Liver (tissue), 8 donors: ENCODE measurements at regions not wholly inside any gene's neighbourhood (a gene's known extent, or its start where the extent isn't known, plus 50 kb on each side); places are given as distances from the start of the nearest gene placed in this dataset.

Source experiments
- DNase-seq: peaks from one replicate; pipeline ENCODE4 v3.0.0-alpha.2; 2017; ENCODE audit warnings: low spot score
- H3K27ac ChIP-seq, 2 donors: one replicate each; pipeline ENCODE4 v1.7.0; 2013; ENCODE audit warnings: inconsistent platforms in 2 of 2, low read length in 2 of 2, control low read depth in 1 of 2, low read depth in 1 of 2, mild to moderate bottlenecking in 1 of 2
- H3K27me3 ChIP-seq, 4 donors: one replicate each; pipeline versions ENCODE4 v1.6.1 to v1.7.0; 2013; ENCODE audit warnings: low read length in 3 of 4, inconsistent platforms in 1 of 4, mild to moderate bottlenecking in 1 of 4, moderate library complexity in 1 of 4; ENCODE audit not compliant: control insufficient read depth in 4 of 4, insufficient read depth in 4 of 4
- H3K36me3 ChIP-seq, 4 donors: one replicate each; pipeline versions ENCODE4 v1.6.1 to v1.7.0; 2013; ENCODE audit warnings: low read length in 3 of 4, mild to moderate bottlenecking in 3 of 4, low read depth in 1 of 4, moderate library complexity in 1 of 4; ENCODE audit not compliant: control insufficient read depth in 4 of 4, insufficient read depth in 3 of 4
- H3K4me1 ChIP-seq, 4 donors: one replicate each; pipeline versions ENCODE4 v1.6.1 to v1.7.0; 2013; ENCODE audit warnings: low read length in 3 of 4, mild to moderate bottlenecking in 3 of 4, moderate library complexity in 1 of 4; ENCODE audit not compliant: control insufficient read depth in 4 of 4, insufficient read depth in 4 of 4
- H3K4me3 ChIP-seq, 3 donors: one replicate each; pipeline versions ENCODE4 v1.6.1 to v1.7.0; 2013; ENCODE audit warnings: low read length in 3 of 3, control low read depth in 1 of 3, low read depth in 1 of 3, mild to moderate bottlenecking in 1 of 3
- H3K9ac ChIP-seq, 2 donors: one replicate each; pipeline ENCODE4 v1.7.0; 2013; ENCODE audit warnings: low read length in 2 of 2, mild to moderate bottlenecking in 2 of 2, moderate library complexity in 2 of 2, control low read depth in 1 of 2, low read depth in 1 of 2
- H3K9me3 ChIP-seq, 4 donors: one replicate each; pipeline versions ENCODE4 v1.6.1 to v1.7.0; 2013; ENCODE audit warnings: low read length in 3 of 4; ENCODE audit not compliant: control insufficient read depth in 4 of 4
- ATF3 ChIP-seq: IDR thresholded peaks from 2 replicates; pipeline ENCODE4 v1.6.1; 2016; ENCODE audit warnings: antibody characterized with exemption
- CTCF ChIP-seq: fragments of 150-350 bp; IDR thresholded peaks from 2 replicates; pipeline ENCODE4 v1.5.1; 2017; ENCODE audit warnings: improper control_type of control experiment, low read depth, low read length; ENCODE audit not compliant: missing input control
- EGR1 ChIP-seq, 2 donors: IDR thresholded peaks; 2 replicates each; pipeline ENCODE4 v1.6.1; 2016 to 2018; ENCODE audit warnings: antibody characterized with exemption in 2 of 2, low read depth in 2 of 2
- FOXA1 ChIP-seq: IDR thresholded peaks from 2 replicates; pipeline ENCODE4 v1.6.1; 2016; ENCODE audit warnings: antibody characterized with exemption
- FOXA2 ChIP-seq: IDR thresholded peaks from 2 replicates; pipeline ENCODE4 v1.6.1; 2016; ENCODE audit warnings: antibody characterized with exemption
- GABPA ChIP-seq, 2 donors: IDR thresholded peaks in 1 of 2; conservative IDR thresholded peaks in 1 of 2; 2 replicates each; pipeline ENCODE4 v1.6.1; 2016; ENCODE audit warnings: antibody characterized with exemption in 2 of 2, mild to moderate bottlenecking in 1 of 2, moderate library complexity in 1 of 2
- HNF4A ChIP-seq, 2 donors: conservative IDR thresholded peaks; 2 replicates each; pipeline ENCODE4 v1.6.1; 2016; ENCODE audit warnings: antibody characterized with exemption in 2 of 2, mild to moderate bottlenecking in 2 of 2
- HNF4G ChIP-seq: IDR thresholded peaks from 2 replicates; pipeline ENCODE4 v1.6.1; 2016; ENCODE audit warnings: antibody characterized with exemption
- JUND ChIP-seq, 2 donors: IDR thresholded peaks; 2 replicates each; pipeline ENCODE4 v1.6.1; 2016; ENCODE audit warnings: antibody characterized with exemption in 2 of 2
- MAX ChIP-seq: IDR thresholded peaks from 2 replicates; pipeline ENCODE4 v1.6.1; 2016; ENCODE audit warnings: antibody characterized with exemption
- NR2F2 ChIP-seq: IDR thresholded peaks from 2 replicates; pipeline ENCODE4 v1.6.1; 2016; ENCODE audit warnings: antibody characterized with exemption
- RAD21 ChIP-seq, 2 donors: IDR thresholded peaks; 2 replicates each; pipeline ENCODE4 v1.6.1; 2016; ENCODE audit warnings: antibody characterized with exemption in 2 of 2, mild to moderate bottlenecking in 2 of 2
- REST ChIP-seq: IDR thresholded peaks from 2 replicates; pipeline ENCODE4 v1.6.1; 2016; ENCODE audit warnings: antibody characterized with exemption, mild to moderate bottlenecking
- RXRA ChIP-seq, 2 donors: IDR thresholded peaks; 2 replicates each; pipeline ENCODE4 v1.6.1; 2017 to 2018; ENCODE audit warnings: antibody characterized with exemption in 2 of 2, mild to moderate bottlenecking in 1 of 2
- TAF1 ChIP-seq: conservative IDR thresholded peaks from 2 replicates; pipeline ENCODE4 v1.6.1; 2016; ENCODE audit warnings: antibody characterized with exemption, mild to moderate bottlenecking
- YY1 ChIP-seq: IDR thresholded peaks from 2 replicates; pipeline ENCODE4 v1.6.1; 2016; ENCODE audit warnings: antibody characterized with exemption, mild to moderate bottlenecking
- ZBTB33 ChIP-seq: IDR thresholded peaks from 2 replicates; pipeline ENCODE4 v1.6.1; 2016; ENCODE audit warnings: antibody characterized with exemption
- WGBS: extraction: QIAGEN DNeasy Blood & Tissue Kit; methylation state at CpG from one replicate; pipeline ENCODE4 v1.1.7; 2013; 5-methylcytosine and 5-hydroxymethylcytosine counted together
- donor health status: healthy.
- donor health status: healthy.
- donor health status: healthy.
- donor health status: healthy.
- donor health status: healthy.

- Histone ChIP-seq H3K9me3 (no peaks in the 10 kb centered on the region), H3K27me3 (peaks cover 0 to 3% (median 1%) of the 10 kb centered on the region in 4 donors), H3K4me3 (no peak overlapping the region), H3K4me1 (no peaks in the 10 kb centered on the region), H3K9ac (no peak overlapping the region), H3K27ac (no peak overlapping the region), H3K36me3 (no peaks in the 10 kb centered on the region)
- TF ChIP-seq FOXA1: no peak
- no peak for TF ChIP-seq ATF3
- no peak for TF ChIP-seq YY1
- no peak for TF ChIP-seq HNF4G
- TF ChIP-seq MAX: no peak
- no peak for TF ChIP-seq GABPA (IDR thresholded peaks at IDR 0.05 in 1 of 2, conservative IDR thresholded peaks at IDR 0.05 in 1 of 2)
- no peak for TF ChIP-seq REST
- TF ChIP-seq FOXA2: no peak
- TF ChIP-seq EGR1 (IDR thresholded peaks at IDR 0.05; ENCODE audit: low read depth in 2 of 2): no peak
- TF ChIP-seq NR2F2: no peak
- TF ChIP-seq RXRA (IDR thresholded peaks at IDR 0.05): no peak
- no peak for TF ChIP-seq CTCF
- no peak for TF ChIP-seq ZBTB33
- no peak for TF ChIP-seq RAD21 (IDR thresholded peaks at IDR 0.05)
- no peak for TF ChIP-seq HNF4A (conservative IDR thresholded peaks at IDR 0.05)
- no peak for TF ChIP-seq TAF1
- WGBS: 88% methylated on average over 17 of the region's 17 CpGs
- no peak for DNase-seq
Observed at GRCh38 chr20:61109221-61109805, 142.7 kb upstream of the CDH4 start.

- Histone ChIP-seq H3K9ac (no peak overlapping the region), H3K27ac (no peak overlapping the region), H3K4me3 (no peak overlapping the region), H3K27me3 (peaks cover 0 to 3% (median 1%) of the 10 kb centered on the region in 4 donors), H3K36me3 (no peaks in the 10 kb centered on the region), H3K4me1 (no peaks in the 10 kb centered on the region), H3K9me3 (no peaks in the 10 kb centered on the region)
- WGBS: 75% methylated on average over 4 of the region's 4 CpGs
- TF ChIP-seq GABPA (IDR thresholded peaks at IDR 0.05 in 1 of 2, conservative IDR thresholded peaks at IDR 0.05 in 1 of 2): no peak
- TF ChIP-seq JUND (IDR thresholded peaks at IDR 0.05): no peak
- TF ChIP-seq HNF4A (conservative IDR thresholded peaks at IDR 0.05): no peak
- TF ChIP-seq FOXA1: no peak
- TF ChIP-seq CTCF: no peak
- no peak for DNase-seq
Observed at GRCh38 chr20:61112515-61112914, 139.5 kb upstream of the CDH4 start.
